WTC11 (cell line): ENCODE measurements at regions not wholly inside any gene's neighbourhood (a gene's known extent, or its start where the extent isn't known, plus 50 kb on each side); places are given as distances from the start of the nearest gene placed in this dataset.

Experiments
- ATAC-seq: fragments of 200-7000 bp; cut with Tn5 transposase; 2 replicates; pipeline ENCODE4 v1.10.0; 2021; ENCODE audit warnings: mild to moderate bottlenecking, moderate library complexity
- CTCF ChIA-PET: fragments of 300-600 bp; sonication (Branson Sonifier 250); formaldehyde crosslinking; loops from one replicate; lab custom pipeline; 2021; ENCODE audit warnings: antibody characterized with exemption; lab: Charles Lee
- POLR2A ChIA-PET: fragments of 350-600 bp; sonication (Branson Sonifier 250); formaldehyde crosslinking; loops from one replicate; lab custom pipeline; 2021; ENCODE audit warnings: antibody characterized with exemption; lab: Charles Lee
- DNase-seq: peaks from one replicate; pipeline ENCODE4 v3.0.0; 2021; ENCODE audit warnings: low spot score
- H3K27ac Mint-ChIP-seq: 2 replicates; pipeline ENCODE4 v1.8.0; 2021; ENCODE audit warnings: mixed read lengths
- H3K27me3 Mint-ChIP-seq: 2 replicates; pipeline ENCODE4 v1.8.0; 2021; ENCODE audit warnings: low read depth, mild to moderate bottlenecking, moderate library complexity, mixed read lengths
- H3K36me3 Mint-ChIP-seq: 2 replicates; pipeline ENCODE4 v1.8.0; 2021; ENCODE audit warnings: mixed read lengths
- H3K4me1 Mint-ChIP-seq: 2 replicates; pipeline ENCODE4 v1.8.0; 2022; ENCODE audit warnings: mixed read lengths
- H3K4me3 Mint-ChIP-seq: 2 replicates; pipeline ENCODE4 v1.8.0; 2021; ENCODE audit warnings: mild to moderate bottlenecking, moderate library complexity, mixed read lengths
- H3K9me3 Mint-ChIP-seq: 2 replicates; pipeline ENCODE4 v1.8.0; 2021; ENCODE audit warnings: mixed read lengths
- ATF1 ChIP-seq: sonication (generic); formaldehyde crosslinking; IDR thresholded peaks from 2 replicates; pipeline ENCODE4 v1.8.1; 2023; ENCODE audit warnings: mild to moderate bottlenecking, moderate library complexity, missing genetic modification reagents
- ATF3 ChIP-seq: sonication (generic); formaldehyde crosslinking; conservative IDR thresholded peaks from 2 replicates; pipeline ENCODE4 v1.8.1; 2022; ENCODE audit warnings: mild to moderate bottlenecking, missing genetic modification reagents
- ELF4 ChIP-seq: sonication (generic); formaldehyde crosslinking; IDR thresholded peaks from 2 replicates; pipeline ENCODE4 v1.8.1; 2022; ENCODE audit warnings: low read depth, mild to moderate bottlenecking, moderate library complexity, missing genetic modification reagents
- EMX1 ChIP-seq: fragments of 250-450 bp; sonication (Bioruptor Pico); IDR thresholded peaks from 2 replicates; pipeline ENCODE4 v1.8.0; 2021; ENCODE audit warnings: mild to moderate bottlenecking
- FOXJ3 ChIP-seq: sonication (generic); formaldehyde crosslinking; IDR thresholded peaks from 2 replicates; pipeline ENCODE4 v1.9.0; 2021; ENCODE audit warnings: missing genetic modification reagents, mild to moderate bottlenecking, borderline replicate concordance
- GABPB1 ChIP-seq: sonication (generic); formaldehyde crosslinking; IDR thresholded peaks from 2 replicates; pipeline ENCODE4 v1.8.1; 2023; ENCODE audit warnings: mild to moderate bottlenecking, missing genetic modification reagents
- JAZF1 ChIP-seq: fragments of 250-450 bp; sonication (Bioruptor Pico); IDR thresholded peaks from 2 replicates; pipeline ENCODE4 v1.9.0; 2021; ENCODE audit warnings: moderate library complexity, mild to moderate bottlenecking, inconsistent platforms
- JUN ChIP-seq: sonication (generic); formaldehyde crosslinking; IDR thresholded peaks from 2 replicates; pipeline ENCODE4 v1.8.0; 2023; ENCODE audit warnings: mild to moderate bottlenecking, missing genetic modification reagents
- MLX ChIP-seq: sonication (generic); formaldehyde crosslinking; IDR thresholded peaks from 2 replicates; pipeline ENCODE4 v1.8.1; 2023; ENCODE audit warnings: mild to moderate bottlenecking, missing genetic modification reagents, moderate library complexity
- MYBL2 ChIP-seq: sonication (generic); formaldehyde crosslinking; IDR thresholded peaks from 2 replicates; pipeline ENCODE4 v1.8.1; 2023; ENCODE audit warnings: mild to moderate bottlenecking, moderate library complexity, missing genetic modification reagents
- NFE2L1 ChIP-seq: sonication (generic); formaldehyde crosslinking; IDR thresholded peaks from 2 replicates; pipeline ENCODE4 v1.8.1; 2023; ENCODE audit warnings: missing genetic modification reagents
- NR3C1 ChIP-seq: sonication (generic); formaldehyde crosslinking; conservative IDR thresholded peaks from 2 replicates; pipeline ENCODE4 v1.8.1; 2023; ENCODE audit warnings: low read depth, mild to moderate bottlenecking, missing genetic modification reagents
- OVOL2 ChIP-seq: fragments of 250-450 bp; sonication (Bioruptor Pico); IDR thresholded peaks from 2 replicates; pipeline ENCODE4 v1.9.0; 2021; ENCODE audit warnings: mild to moderate bottlenecking, borderline replicate concordance
- RELA ChIP-seq: sonication (generic); formaldehyde crosslinking; IDR thresholded peaks from 2 replicates; pipeline ENCODE4 v1.8.1; 2022; ENCODE audit warnings: missing genetic modification reagents, mild to moderate bottlenecking, borderline replicate concordance
- TP53 ChIP-seq: sonication (generic); formaldehyde crosslinking; IDR thresholded peaks from 2 replicates; pipeline ENCODE4 v1.8.1; 2023; ENCODE audit warnings: mild to moderate bottlenecking, missing genetic modification reagents
- ZBTB21 ChIP-seq: sonication (generic); formaldehyde crosslinking; IDR thresholded peaks from 2 replicates; pipeline ENCODE4 v1.8.1; 2023; ENCODE audit warnings: mild to moderate bottlenecking, missing genetic modification reagents, borderline replicate concordance
- ZNF138 ChIP-seq: sonication (generic); formaldehyde crosslinking; conservative IDR thresholded peaks from 2 replicates; pipeline ENCODE4 v1.8.1; 2022; ENCODE audit warnings: mild to moderate bottlenecking, moderate library complexity, missing genetic modification reagents
- ZNF263 ChIP-seq: sonication (generic); formaldehyde crosslinking; IDR thresholded peaks from 2 replicates; pipeline ENCODE4 v1.8.1; 2022; ENCODE audit warnings: low read depth, mild to moderate bottlenecking, moderate library complexity, missing genetic modification reagents
- ZNF281 ChIP-seq: sonication (generic); formaldehyde crosslinking; IDR thresholded peaks from 2 replicates; pipeline ENCODE4 v1.8.0; 2023; ENCODE audit warnings: mild to moderate bottlenecking, missing genetic modification reagents
- ZNF416 ChIP-seq: fragments of 250-450 bp; sonication (Bioruptor Pico); IDR thresholded peaks from 2 replicates; pipeline ENCODE4 v1.9.0; 2021; ENCODE audit warnings: mild to moderate bottlenecking, inconsistent platforms
- TF ChIP-seq, protein P1 (sequence below): fragments of 250-450 bp; sonication (Bioruptor Pico); IDR thresholded peaks from 2 replicates; pipeline ENCODE4 v1.9.0; 2021; ENCODE audit warnings: mild to moderate bottlenecking
- TF ChIP-seq, protein P2 (sequence below): sonication (generic); formaldehyde crosslinking; IDR thresholded peaks from 2 replicates; pipeline ENCODE4 v1.8.0; 2023; ENCODE audit warnings: missing genetic modification reagents, mild to moderate bottlenecking, borderline replicate concordance
- TF ChIP-seq, protein P3 (sequence below): sonication (generic); formaldehyde crosslinking; IDR thresholded peaks from 2 replicates; pipeline ENCODE4 v1.8.1; 2023; ENCODE audit warnings: mild to moderate bottlenecking, missing genetic modification reagents, borderline replicate concordance
- TF ChIP-seq, protein P4 (sequence below): sonication (generic); formaldehyde crosslinking; IDR thresholded peaks from 2 replicates; pipeline ENCODE4 v1.8.1; 2022; ENCODE audit warnings: low read depth, mild to moderate bottlenecking, moderate library complexity, missing genetic modification reagents, borderline replicate concordance

- TF ChIP-seq, protein P1, sequence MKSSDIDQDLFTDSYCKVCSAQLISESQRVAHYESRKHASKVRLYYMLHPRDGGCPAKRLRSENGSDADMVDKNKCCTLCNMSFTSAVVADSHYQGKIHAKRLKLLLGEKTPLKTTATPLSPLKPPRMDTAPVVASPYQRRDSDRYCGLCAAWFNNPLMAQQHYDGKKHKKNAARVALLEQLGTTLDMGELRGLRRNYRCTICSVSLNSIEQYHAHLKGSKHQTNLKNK (CRISPR knock-in tag) = no peak
- TF ChIP-seq ZNF416 (CRISPR knock-in tag) (no peak), EMX1 (CRISPR knock-in tag) (no peak), ZBTB21 (CRISPR knock-in tag) (no peak), JUN (CRISPR knock-in tag) (no peak)
- TF ChIP-seq, all 79 proteins: peak for 0
Observed at GRCh38 chr4:35760807-35761206, 483.5 kb downstream of the ARAP2 start (continued).

DNA sequence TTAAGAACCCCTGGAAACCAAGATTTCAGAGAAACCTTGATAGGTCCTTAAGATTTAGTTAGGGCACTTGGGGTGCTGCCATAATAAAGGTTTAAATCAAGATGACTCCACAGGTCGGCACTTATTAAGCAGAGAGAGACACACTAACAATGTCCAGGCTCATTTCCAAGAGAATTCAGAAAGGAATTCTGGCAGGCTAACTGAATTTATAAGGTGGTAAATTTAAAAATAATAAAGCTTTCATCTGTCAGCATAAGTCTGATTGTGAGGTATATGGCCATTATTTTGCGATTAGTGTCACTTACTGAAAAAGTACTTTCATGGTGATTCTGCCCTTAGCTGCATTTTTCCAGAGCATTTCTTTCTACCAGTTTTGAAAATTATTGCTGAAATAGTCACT lies 472.7 kb downstream of the ARAP2 start:
- Mint-ChIP-seq H3K4me3 (no peak overlapping the region), H3K4me1 (no peaks in the 10 kb centered on the region), H3K27ac (no peak overlapping the region), H3K27me3 (no peaks in the 10 kb centered on the region), H3K9me3 (no peaks in the 10 kb centered on the region), H3K36me3 (no peaks in the 10 kb centered on the region)
- CTCF ChIA-PET = no interaction called here
- ATAC-seq (no peak), DNase-seq (no peak)
- TF ChIP-seq ZNF263 (no peak), ATF1 (CRISPR knock-in tag) (no peak), NFE2L1 (CRISPR knock-in tag) (no peak), MYBL2 (CRISPR knock-in tag) (no peak), JAZF1 (CRISPR knock-in tag) (no peak), RELA (CRISPR knock-in tag) (no peak), JUN (CRISPR knock-in tag) (no peak), NR3C1 (CRISPR knock-in tag) (no peak), MLX (CRISPR knock-in tag) (no peak), OVOL2 (CRISPR knock-in tag) (no peak), ELF4 (CRISPR knock-in tag) (no peak), ZNF138 (CRISPR knock-in tag) (no peak), ZNF281 (CRISPR knock-in tag) (no peak), FOXJ3 (CRISPR knock-in tag) (no peak), GABPB1 (CRISPR knock-in tag) (no peak), TP53 (CRISPR knock-in tag) (no peak), ATF3 (CRISPR knock-in tag) (no peak)
- TF ChIP-seq, protein P2, sequence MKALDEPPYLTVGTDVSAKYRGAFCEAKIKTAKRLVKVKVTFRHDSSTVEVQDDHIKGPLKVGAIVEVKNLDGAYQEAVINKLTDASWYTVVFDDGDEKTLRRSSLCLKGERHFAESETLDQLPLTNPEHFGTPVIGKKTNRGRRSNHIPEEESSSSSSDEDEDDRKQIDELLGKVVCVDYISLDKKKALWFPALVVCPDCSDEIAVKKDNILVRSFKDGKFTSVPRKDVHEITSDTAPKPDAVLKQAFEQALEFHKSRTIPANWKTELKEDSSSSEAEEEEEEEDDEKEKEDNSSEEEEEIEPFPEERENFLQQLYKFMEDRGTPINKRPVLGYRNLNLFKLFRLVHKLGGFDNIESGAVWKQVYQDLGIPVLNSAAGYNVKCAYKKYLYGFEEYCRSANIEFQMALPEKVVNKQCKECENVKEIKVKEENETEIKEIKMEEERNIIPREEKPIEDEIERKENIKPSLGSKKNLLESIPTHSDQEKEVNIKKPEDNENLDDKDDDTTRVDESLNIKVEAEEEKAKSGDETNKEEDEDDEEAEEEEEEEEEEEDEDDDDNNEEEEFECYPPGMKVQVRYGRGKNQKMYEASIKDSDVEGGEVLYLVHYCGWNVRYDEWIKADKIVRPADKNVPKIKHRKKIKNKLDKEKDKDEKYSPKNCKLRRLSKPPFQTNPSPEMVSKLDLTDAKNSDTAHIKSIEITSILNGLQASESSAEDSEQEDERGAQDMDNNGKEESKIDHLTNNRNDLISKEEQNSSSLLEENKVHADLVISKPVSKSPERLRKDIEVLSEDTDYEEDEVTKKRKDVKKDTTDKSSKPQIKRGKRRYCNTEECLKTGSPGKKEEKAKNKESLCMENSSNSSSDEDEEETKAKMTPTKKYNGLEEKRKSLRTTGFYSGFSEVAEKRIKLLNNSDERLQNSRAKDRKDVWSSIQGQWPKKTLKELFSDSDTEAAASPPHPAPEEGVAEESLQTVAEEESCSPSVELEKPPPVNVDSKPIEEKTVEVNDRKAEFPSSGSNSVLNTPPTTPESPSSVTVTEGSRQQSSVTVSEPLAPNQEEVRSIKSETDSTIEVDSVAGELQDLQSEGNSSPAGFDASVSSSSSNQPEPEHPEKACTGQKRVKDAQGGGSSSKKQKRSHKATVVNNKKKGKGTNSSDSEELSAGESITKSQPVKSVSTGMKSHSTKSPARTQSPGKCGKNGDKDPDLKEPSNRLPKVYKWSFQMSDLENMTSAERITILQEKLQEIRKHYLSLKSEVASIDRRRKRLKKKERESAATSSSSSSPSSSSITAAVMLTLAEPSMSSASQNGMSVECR (CRISPR knock-in tag) = no peak
- TF ChIP-seq, protein P3, sequence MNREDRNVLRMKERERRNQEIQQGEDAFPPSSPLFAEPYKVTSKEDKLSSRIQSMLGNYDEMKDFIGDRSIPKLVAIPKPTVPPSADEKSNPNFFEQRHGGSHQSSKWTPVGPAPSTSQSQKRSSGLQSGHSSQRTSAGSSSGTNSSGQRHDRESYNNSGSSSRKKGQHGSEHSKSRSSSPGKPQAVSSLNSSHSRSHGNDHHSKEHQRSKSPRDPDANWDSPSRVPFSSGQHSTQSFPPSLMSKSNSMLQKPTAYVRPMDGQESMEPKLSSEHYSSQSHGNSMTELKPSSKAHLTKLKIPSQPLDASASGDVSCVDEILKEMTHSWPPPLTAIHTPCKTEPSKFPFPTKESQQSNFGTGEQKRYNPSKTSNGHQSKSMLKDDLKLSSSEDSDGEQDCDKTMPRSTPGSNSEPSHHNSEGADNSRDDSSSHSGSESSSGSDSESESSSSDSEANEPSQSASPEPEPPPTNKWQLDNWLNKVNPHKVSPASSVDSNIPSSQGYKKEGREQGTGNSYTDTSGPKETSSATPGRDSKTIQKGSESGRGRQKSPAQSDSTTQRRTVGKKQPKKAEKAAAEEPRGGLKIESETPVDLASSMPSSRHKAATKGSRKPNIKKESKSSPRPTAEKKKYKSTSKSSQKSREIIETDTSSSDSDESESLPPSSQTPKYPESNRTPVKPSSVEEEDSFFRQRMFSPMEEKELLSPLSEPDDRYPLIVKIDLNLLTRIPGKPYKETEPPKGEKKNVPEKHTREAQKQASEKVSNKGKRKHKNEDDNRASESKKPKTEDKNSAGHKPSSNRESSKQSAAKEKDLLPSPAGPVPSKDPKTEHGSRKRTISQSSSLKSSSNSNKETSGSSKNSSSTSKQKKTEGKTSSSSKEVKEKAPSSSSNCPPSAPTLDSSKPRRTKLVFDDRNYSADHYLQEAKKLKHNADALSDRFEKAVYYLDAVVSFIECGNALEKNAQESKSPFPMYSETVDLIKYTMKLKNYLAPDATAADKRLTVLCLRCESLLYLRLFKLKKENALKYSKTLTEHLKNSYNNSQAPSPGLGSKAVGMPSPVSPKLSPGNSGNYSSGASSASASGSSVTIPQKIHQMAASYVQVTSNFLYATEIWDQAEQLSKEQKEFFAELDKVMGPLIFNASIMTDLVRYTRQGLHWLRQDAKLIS (CRISPR knock-in tag) = no peak
- TF ChIP-seq, protein P4, sequence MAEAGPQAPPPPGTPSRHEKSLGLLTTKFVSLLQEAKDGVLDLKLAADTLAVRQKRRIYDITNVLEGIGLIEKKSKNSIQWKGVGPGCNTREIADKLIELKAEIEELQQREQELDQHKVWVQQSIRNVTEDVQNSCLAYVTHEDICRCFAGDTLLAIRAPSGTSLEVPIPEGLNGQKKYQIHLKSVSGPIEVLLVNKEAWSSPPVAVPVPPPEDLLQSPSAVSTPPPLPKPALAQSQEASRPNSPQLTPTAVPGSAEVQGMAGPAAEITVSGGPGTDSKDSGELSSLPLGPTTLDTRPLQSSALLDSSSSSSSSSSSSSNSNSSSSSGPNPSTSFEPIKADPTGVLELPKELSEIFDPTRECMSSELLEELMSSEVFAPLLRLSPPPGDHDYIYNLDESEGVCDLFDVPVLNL (CRISPR knock-in tag) = no peak
- POLR2A ChIA-PET = no interaction called here
